GM23338 (cell line): ENCODE measurements at regions not wholly inside any gene's neighbourhood (a gene's known extent, or its start where the extent isn't known, plus 50 kb on each side); places are given as distances from the start of the nearest gene placed in this dataset.

Source experiments
- ATAC-seq: fragments of 200-7000 bp; cut with Tn5 transposase; 3 replicates; pipeline ENCODE4 v1.9.1; 2020
- DNase-seq: peaks from one replicate; pipeline ENCODE4 v3.0.0-alpha.2; 2015; ENCODE audit warnings: low spot score
- H2AFZ ChIP-seq: fragments of 200-600 bp; sonication (generic); 2 replicates; pipeline ENCODE4 v1.8.0; 2016; ENCODE audit warnings: antibody characterized with exemption, mild to moderate bottlenecking, moderate library complexity
- H3F3A ChIP-seq: fragments of 200-600 bp; sonication (generic); replicated peaks from 2 replicates; pipeline ENCODE4 v1.8.0; 2017; ENCODE audit warnings: antibody characterized with exemption, mixed run types, low read depth
- H3K27ac ChIP-seq: fragments of 200-600 bp; sonication (generic); 2 replicates; pipeline ENCODE4 v1.6.1; 2016; ENCODE audit warnings: low read depth
- H3K27me3 ChIP-seq: fragments of 200-600 bp; sonication (generic); 2 replicates; pipeline ENCODE4 v1.8.0; 2016; ENCODE audit warnings: mild to moderate bottlenecking, mixed run types, moderate library complexity; ENCODE audit not compliant: insufficient read depth
- H3K36me3 ChIP-seq: fragments of 200-600 bp; sonication (generic); 2 replicates; pipeline ENCODE4 v1.8.0; 2016; ENCODE audit warnings: mild to moderate bottlenecking; ENCODE audit not compliant: insufficient read depth
- H3K4me1 ChIP-seq: fragments of 200-600 bp; sonication (generic); 2 replicates; pipeline ENCODE4 v1.8.0; 2016; ENCODE audit warnings: mild to moderate bottlenecking, moderate library complexity; ENCODE audit not compliant: insufficient read depth
- H3K4me2 ChIP-seq: fragments of 200-600 bp; sonication (generic); 2 replicates; pipeline ENCODE4 v1.7.1; 2017; ENCODE audit warnings: mixed run types
- H3K4me3 ChIP-seq: fragments of 200-600 bp; sonication (generic); 2 replicates; pipeline ENCODE4 v1.6.1; 2016; ENCODE audit warnings: mixed run types
- H3K79me2 ChIP-seq: fragments of 200-600 bp; sonication (generic); replicated peaks from 2 replicates; pipeline ENCODE4 v1.8.0; 2017; ENCODE audit warnings: mild to moderate bottlenecking; ENCODE audit not compliant: insufficient read depth
- H3K9me2 ChIP-seq: fragments of 200-600 bp; sonication (generic); 2 replicates; pipeline ENCODE4 v1.8.0; 2017; ENCODE audit not compliant: insufficient read depth
- H4K20me1 ChIP-seq: fragments of 200-600 bp; sonication (generic); replicated peaks from 2 replicates; pipeline ENCODE4 v1.8.0; 2017; ENCODE audit warnings: mild to moderate bottlenecking; ENCODE audit not compliant: insufficient read depth
- H3K27ac Mint-ChIP-seq: 2 replicates; pipeline ENCODE4 v1.8.0; 2020; ENCODE audit warnings: inconsistent platforms, mild to moderate bottlenecking, moderate library complexity, mixed read lengths
- H3K27me3 Mint-ChIP-seq: 3 replicates; pipeline ENCODE4 v1.8.0; 2022; ENCODE audit warnings: low read depth, mild to moderate bottlenecking, moderate library complexity, mixed read lengths, inconsistent platforms; ENCODE audit not compliant: insufficient read depth, poor library complexity
- H3K36me3 Mint-ChIP-seq: 3 replicates; pipeline ENCODE4 v1.8.0; 2021; ENCODE audit warnings: low read depth, mild to moderate bottlenecking, inconsistent platforms, moderate library complexity, mixed read lengths
- H3K4me1 Mint-ChIP-seq: 3 replicates; pipeline ENCODE4 v1.8.0; 2020; ENCODE audit warnings: mild to moderate bottlenecking, inconsistent platforms, mixed read lengths
- H3K4me3 Mint-ChIP-seq: 3 replicates; pipeline ENCODE4 v1.8.0; 2021; ENCODE audit warnings: moderate library complexity, mild to moderate bottlenecking, inconsistent platforms, mixed read lengths
- H3K9me3 Mint-ChIP-seq: 3 replicates; pipeline ENCODE4 v1.8.0; 2020; ENCODE audit warnings: moderate library complexity, mild to moderate bottlenecking, inconsistent platforms, mixed read lengths
- CREB1 ChIP-seq: fragments of 250-450 bp; sonication (Bioruptor Pico); IDR thresholded peaks from 2 replicates; pipeline ENCODE4 v1.5.0; 2020; ENCODE audit warnings: low read depth, mild to moderate bottlenecking, moderate library complexity
- EZH2 ChIP-seq: fragments of 200-600 bp; sonication (generic); IDR thresholded peaks from one replicate; pipeline ENCODE4 v1.8.0; 2017; ENCODE audit warnings: antibody characterized with exemption, mild to moderate bottlenecking, low read depth; ENCODE audit not compliant: unreplicated experiment
- EZH2phosphoT487 ChIP-seq: fragments of 200-600 bp; sonication (generic); IDR thresholded peaks from one replicate; pipeline ENCODE4 v1.8.1; 2018; ENCODE audit warnings: antibody characterized with exemption; ENCODE audit not compliant: unreplicated experiment
- JUNB ChIP-seq: IDR thresholded peaks from one replicate; pipeline ENCODE4 v1.6.1; 2016; ENCODE audit warnings: antibody characterized with exemption; ENCODE audit not compliant: unreplicated experiment
- NANOG ChIP-seq: IDR thresholded peaks from 2 replicates; pipeline ENCODE4 v1.6.1; 2016; ENCODE audit warnings: antibody characterized with exemption, borderline replicate concordance
- POLR2AphosphoS5 ChIP-seq: IDR thresholded peaks from 2 replicates; pipeline ENCODE4 v1.6.1; 2016; ENCODE audit warnings: antibody characterized with exemption, low read depth
- STAT1 ChIP-seq: IDR thresholded peaks from one replicate; pipeline ENCODE4 v1.6.1; 2016; ENCODE audit warnings: antibody characterized with exemption; ENCODE audit not compliant: unreplicated experiment
- ZNF114 ChIP-seq: fragments of 250-450 bp; sonication (Bioruptor Pico); IDR thresholded peaks from 2 replicates; pipeline ENCODE4 v1.5.0; 2020; ENCODE audit warnings: mild to moderate bottlenecking, moderate library complexity
- TF ChIP-seq, protein P1 (sequence below): IDR thresholded peaks from 2 replicates; pipeline ENCODE4 v1.6.1; 2016; ENCODE audit warnings: antibody characterized with exemption
- TF ChIP-seq, protein P2 (sequence below): IDR thresholded peaks from one replicate; pipeline ENCODE4 v1.6.1; 2018; ENCODE audit warnings: antibody characterized with exemption; ENCODE audit not compliant: unreplicated experiment
- TF ChIP-seq, protein P3 (sequence below): fragments of 250-450 bp; sonication (Bioruptor Pico); IDR thresholded peaks from 2 replicates; pipeline ENCODE4 v1.5.0; 2020; ENCODE audit warnings: mild to moderate bottlenecking, moderate library complexity

DNA sequence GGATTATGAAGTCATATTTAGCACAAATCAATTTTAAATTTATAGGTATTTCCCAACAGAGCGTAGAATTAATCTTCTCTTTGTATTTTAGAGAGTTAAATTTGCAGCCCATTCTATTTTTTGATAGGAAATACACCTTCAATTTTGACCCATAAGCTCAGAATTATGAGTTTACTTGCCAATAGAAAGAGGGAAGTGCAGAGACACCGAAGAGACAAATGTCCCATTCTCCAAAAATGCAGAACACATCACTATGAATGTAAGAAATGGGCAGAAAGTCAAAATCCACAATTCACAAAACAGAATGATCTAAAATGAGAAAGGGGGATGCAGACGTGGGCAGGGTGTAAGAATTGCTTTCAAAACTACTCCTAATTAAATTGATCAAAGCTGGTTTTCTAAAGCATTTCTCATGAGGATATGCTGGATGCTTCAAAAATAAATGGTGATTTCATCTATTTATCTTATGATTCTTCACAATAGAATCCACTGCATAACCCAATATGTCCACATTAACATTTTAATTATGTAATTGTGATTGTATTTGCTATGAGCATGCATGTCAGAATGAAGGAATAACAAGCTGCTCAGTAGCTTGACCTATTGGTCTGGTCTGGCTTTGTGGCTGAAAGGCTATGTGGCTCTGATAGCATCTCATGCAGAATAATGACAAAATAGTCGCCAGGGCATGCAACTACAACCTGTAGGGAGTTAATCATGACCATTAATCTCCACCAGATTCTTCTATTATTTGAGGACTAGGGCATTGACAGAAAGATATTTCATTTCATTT, 550.1 kb upstream of the CDH18 start:
- Histone ChIP-seq H3K79me2 (no peaks in the 10 kb centered on the region), H3K36me3 (no peaks in the 10 kb centered on the region), H3K27me3 (no peaks in the 10 kb centered on the region), H3K4me1 (no peaks in the 10 kb centered on the region), H3K27ac (no peak overlapping the region), H3K4me3 (no peak overlapping the region), H3K9me2 (no peaks in the 10 kb centered on the region), H3K4me2 (no peak overlapping the region), H3F3A (no peaks in the 10 kb centered on the region), H2AFZ (no peak overlapping the region), H4K20me1 (no peaks in the 10 kb centered on the region)
- H3K4me3 Mint-ChIP-seq = no peak overlapping the region
- no peak for DNase-seq
- TF ChIP-seq CREB1 (CRISPR knock-in tag) (no peak), NANOG (no peak), EZH2phosphoT487 (no peak), ZNF114 (CRISPR knock-in tag) (no peak)
- peaks cover 3% of the 10 kb centered on the region; the same call in 1 of the 3 replicates for H3K9me3 Mint-ChIP-seq
- H3K36me3 Mint-ChIP-seq = no peaks in the 10 kb centered on the region
- H3K27me3 Mint-ChIP-seq = no peaks in the 10 kb centered on the region
- ATAC-seq = no peak
- no peaks in the 10 kb centered on the region for H3K4me1 Mint-ChIP-seq
- H3K27ac Mint-ChIP-seq = no peak overlapping the region

DNA sequence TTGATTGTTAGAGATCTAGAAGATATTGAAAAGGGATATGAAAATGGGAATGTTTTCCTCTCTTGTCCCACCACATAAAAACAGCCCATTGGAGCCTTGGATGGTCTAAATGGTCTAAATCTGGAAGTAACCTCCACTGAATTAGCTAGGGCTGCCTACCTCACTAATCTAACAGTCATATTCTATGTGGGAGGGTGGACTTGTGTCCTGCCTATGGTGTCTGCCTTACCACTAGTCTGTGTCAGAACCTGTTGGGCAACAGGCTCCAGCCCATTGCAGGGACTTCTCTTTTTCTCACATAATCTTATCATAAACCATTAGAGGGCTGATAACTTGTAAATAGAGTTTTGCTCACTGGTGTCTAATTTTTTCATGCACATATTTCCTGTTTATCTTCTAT, 548.8 kb upstream of the CDH18 start:
- Histone ChIP-seq H3K36me3 (no peaks in the 10 kb centered on the region), H3K27me3 (no peaks in the 10 kb centered on the region), H2AFZ (no peak overlapping the region), H4K20me1 (no peaks in the 10 kb centered on the region), H3K4me2 (no peak overlapping the region), H3K27ac (no peak overlapping the region), H3K9me2 (no peaks in the 10 kb centered on the region), H3K79me2 (no peaks in the 10 kb centered on the region), H3K4me3 (no peak overlapping the region), H3K4me1 (no peaks in the 10 kb centered on the region), H3F3A (no peaks in the 10 kb centered on the region)
- H3K27ac Mint-ChIP-seq = no peak overlapping the region
- H3K4me3 Mint-ChIP-seq = no peak overlapping the region
- peaks cover 3% of the 10 kb centered on the region; the same call in 1 of the 3 replicates for H3K9me3 Mint-ChIP-seq
- no peak for DNase-seq
- no peak for ATAC-seq
- H3K4me1 Mint-ChIP-seq = no peaks in the 10 kb centered on the region
- H3K36me3 Mint-ChIP-seq = no peaks in the 10 kb centered on the region
- H3K27me3 Mint-ChIP-seq = no peaks in the 10 kb centered on the region
- TF ChIP-seq, protein P1, sequence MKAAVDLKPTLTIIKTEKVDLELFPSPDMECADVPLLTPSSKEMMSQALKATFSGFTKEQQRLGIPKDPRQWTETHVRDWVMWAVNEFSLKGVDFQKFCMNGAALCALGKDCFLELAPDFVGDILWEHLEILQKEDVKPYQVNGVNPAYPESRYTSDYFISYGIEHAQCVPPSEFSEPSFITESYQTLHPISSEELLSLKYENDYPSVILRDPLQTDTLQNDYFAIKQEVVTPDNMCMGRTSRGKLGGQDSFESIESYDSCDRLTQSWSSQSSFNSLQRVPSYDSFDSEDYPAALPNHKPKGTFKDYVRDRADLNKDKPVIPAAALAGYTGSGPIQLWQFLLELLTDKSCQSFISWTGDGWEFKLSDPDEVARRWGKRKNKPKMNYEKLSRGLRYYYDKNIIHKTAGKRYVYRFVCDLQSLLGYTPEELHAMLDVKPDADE = no peak
- TF ChIP-seq POLR2AphosphoS5 (no peak), EZH2 (no peak), ZNF114 (CRISPR knock-in tag) (no peak), STAT1 (no peak), EZH2phosphoT487 (no peak), JUNB (no peak)
- TF ChIP-seq, protein P2, sequence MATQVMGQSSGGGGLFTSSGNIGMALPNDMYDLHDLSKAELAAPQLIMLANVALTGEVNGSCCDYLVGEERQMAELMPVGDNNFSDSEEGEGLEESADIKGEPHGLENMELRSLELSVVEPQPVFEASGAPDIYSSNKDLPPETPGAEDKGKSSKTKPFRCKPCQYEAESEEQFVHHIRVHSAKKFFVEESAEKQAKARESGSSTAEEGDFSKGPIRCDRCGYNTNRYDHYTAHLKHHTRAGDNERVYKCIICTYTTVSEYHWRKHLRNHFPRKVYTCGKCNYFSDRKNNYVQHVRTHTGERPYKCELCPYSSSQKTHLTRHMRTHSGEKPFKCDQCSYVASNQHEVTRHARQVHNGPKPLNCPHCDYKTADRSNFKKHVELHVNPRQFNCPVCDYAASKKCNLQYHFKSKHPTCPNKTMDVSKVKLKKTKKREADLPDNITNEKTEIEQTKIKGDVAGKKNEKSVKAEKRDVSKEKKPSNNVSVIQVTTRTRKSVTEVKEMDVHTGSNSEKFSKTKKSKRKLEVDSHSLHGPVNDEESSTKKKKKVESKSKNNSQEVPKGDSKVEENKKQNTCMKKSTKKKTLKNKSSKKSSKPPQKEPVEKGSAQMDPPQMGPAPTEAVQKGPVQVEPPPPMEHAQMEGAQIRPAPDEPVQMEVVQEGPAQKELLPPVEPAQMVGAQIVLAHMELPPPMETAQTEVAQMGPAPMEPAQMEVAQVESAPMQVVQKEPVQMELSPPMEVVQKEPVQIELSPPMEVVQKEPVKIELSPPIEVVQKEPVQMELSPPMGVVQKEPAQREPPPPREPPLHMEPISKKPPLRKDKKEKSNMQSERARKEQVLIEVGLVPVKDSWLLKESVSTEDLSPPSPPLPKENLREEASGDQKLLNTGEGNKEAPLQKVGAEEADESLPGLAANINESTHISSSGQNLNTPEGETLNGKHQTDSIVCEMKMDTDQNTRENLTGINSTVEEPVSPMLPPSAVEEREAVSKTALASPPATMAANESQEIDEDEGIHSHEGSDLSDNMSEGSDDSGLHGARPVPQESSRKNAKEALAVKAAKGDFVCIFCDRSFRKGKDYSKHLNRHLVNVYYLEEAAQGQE = no peak
- TF ChIP-seq, protein P3, sequence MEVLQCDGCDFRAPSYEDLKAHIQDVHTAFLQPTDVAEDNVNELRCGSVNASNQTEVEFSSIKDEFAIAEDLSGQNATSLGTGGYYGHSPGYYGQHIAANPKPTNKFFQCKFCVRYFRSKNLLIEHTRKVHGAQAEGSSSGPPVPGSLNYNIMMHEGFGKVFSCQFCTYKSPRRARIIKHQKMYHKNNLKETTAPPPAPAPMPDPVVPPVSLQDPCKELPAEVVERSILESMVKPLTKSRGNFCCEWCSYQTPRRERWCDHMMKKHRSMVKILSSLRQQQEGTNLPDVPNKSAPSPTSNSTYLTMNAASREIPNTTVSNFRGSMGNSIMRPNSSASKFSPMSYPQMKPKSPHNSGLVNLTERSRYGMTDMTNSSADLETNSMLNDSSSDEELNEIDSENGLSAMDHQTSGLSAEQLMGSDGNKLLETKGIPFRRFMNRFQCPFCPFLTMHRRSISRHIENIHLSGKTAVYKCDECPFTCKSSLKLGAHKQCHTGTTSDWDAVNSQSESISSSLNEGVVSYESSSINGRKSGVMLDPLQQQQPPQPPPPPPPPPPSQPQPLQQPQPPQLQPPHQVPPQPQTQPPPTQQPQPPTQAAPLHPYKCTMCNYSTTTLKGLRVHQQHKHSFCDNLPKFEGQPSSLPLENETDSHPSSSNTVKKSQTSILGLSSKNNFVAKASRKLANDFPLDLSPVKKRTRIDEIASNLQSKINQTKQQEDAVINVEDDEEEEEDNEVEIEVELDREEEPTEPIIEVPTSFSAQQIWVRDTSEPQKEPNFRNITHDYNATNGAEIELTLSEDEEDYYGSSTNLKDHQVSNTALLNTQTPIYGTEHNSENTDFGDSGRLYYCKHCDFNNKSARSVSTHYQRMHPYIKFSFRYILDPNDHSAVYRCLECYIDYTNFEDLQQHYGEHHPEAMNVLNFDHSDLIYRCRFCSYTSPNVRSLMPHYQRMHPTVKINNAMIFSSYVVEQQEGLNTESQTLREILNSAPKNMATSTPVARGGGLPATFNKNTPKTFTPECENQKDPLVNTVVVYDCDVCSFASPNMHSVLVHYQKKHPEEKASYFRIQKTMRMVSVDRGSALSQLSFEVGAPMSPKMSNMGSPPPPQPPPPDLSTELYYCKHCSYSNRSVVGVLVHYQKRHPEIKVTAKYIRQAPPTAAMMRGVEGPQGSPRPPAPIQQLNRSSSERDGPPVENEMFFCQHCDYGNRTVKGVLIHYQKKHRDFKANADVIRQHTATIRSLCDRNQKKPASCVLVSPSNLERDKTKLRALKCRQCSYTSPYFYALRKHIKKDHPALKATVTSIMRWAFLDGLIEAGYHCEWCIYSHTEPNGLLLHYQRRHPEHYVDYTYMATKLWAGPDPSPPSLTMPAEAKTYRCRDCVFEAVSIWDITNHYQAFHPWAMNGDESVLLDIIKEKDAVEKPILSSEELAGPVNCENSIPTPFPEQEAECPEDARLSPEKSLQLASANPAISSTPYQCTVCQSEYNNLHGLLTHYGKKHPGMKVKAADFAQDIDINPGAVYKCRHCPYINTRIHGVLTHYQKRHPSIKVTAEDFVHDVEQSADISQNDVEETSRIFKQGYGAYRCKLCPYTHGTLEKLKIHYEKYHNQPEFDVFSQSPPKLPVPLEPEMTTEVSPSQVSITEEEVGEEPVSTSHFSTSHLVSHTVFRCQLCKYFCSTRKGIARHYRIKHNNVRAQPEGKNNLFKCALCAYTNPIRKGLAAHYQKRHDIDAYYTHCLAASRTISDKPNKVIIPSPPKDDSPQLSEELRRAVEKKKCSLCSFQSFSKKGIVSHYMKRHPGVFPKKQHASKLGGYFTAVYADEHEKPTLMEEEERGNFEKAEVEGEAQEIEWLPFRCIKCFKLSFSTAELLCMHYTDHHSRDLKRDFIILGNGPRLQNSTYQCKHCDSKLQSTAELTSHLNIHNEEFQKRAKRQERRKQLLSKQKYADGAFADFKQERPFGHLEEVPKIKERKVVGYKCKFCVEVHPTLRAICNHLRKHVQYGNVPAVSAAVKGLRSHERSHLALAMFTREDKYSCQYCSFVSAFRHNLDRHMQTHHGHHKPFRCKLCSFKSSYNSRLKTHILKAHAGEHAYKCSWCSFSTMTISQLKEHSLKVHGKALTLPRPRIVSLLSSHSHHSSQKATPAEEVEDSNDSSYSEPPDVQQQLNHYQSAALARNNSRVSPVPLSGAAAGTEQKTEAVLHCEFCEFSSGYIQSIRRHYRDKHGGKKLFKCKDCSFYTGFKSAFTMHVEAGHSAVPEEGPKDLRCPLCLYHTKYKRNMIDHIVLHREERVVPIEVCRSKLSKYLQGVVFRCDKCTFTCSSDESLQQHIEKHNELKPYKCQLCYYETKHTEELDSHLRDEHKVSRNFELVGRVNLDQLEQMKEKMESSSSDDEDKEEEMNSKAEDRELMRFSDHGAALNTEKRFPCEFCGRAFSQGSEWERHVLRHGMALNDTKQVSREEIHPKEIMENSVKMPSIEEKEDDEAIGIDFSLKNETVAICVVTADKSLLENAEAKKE (CRISPR knock-in tag) = no peak
